ENCODE measurements at regions not wholly inside any gene's neighbourhood (a gene's known extent, or its start where the extent isn't known, plus 50 kb on each side); places are given as distances from the start of the nearest gene placed in this dataset.

DNA sequence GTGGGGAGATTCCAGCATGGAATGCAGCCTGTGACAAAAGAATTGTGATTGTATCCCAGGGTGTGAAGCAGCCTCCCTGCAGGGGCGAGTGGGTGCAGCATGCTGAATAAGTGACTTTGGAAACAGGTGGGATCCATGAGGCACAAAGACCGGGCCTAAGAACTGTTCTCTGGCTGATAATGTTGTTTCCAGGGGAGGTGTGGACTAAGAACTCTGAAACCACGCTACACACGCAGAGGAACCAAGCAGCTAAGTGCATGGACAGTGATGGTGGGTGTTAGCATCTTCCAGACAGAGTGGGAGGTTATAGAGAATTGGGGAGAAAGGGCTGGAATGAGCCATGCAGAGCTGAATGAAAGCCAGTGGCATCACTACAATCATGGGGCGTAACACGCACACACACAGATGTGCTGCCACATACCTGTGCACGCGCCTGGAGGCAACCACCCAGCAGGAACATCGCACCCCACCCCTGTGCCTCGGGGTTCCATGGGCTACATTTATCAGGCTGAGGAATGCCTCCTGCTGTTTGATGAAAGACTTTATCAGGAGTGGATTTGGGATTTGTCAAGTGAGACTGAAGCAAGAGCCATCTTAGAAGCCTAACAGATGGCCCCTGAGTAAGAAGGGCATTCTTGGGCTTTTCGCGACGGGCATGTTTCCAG, 424.5 kb upstream of the SALL3 start:
- no peak for DNase-seq

GRCh38 chr18:78557371-78557770, 422.2 kb upstream of the SALL3 start:
- DNase-seq: no peak

- DNase-seq: no peak
Measured at GRCh38 chr18:78558101-78558810, 421.4 kb upstream of the SALL3 start.

- DNase-seq: no peak
Measured at GRCh38 chr18:78558948-78559347, 420.7 kb upstream of the SALL3 start.

GRCh38 chr18:78559584-78559983, 420.0 kb upstream of the SALL3 start:
- DNase-seq: no peak

- no peak for DNase-seq
Measured at GRCh38 chr18:78561757-78562510, 417.7 kb upstream of the SALL3 start.

GRCh38 chr18:78562531-78562961, 417.1 kb upstream of the SALL3 start:
- DNase-seq: no peak

GRCh38 chr18:78563110-78563509, 416.5 kb upstream of the SALL3 start:
- no peak for DNase-seq

DNA sequence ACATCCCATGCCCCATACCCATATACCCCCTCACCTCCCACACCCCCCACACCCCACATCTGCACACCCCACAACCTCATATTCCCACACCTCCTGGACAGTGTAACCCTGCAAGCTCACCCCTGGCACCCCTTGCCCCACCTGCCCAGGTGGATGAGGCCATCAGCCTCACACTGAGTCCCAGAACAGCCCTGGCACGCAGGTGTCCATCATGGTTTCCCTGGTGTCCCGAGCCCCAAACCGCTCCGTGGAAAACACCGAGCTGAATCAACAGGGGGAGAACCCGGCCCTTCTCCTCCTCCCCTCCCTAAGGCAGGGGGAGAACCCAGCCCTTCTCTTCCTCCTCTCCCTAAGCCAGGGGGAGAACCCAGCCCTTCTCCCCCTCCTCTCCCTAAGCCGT, 415.6 kb upstream of the SALL3 start:
- DNase-seq: no peak

DNA sequence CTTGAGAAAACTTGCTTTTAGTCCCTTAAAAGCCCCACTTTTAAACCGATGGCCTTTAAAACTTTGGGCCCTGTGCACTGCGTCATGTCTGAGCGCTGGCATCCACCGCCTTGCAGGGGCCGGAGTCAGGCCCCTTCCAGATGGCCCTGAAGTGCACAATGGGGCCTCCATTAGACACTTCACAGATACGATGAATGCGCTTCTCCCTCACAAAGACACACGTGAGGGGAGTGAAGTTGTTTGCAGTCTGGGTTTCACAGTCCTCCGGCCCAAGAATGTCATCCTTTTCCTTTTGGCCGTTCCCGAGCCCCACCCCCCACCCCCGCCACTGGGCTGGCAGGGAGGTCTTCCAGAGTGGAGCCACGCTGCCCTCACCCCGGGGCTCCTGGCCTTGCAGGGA, 415.1 kb upstream of the SALL3 start:
- DNase-seq: no peak

DNA sequence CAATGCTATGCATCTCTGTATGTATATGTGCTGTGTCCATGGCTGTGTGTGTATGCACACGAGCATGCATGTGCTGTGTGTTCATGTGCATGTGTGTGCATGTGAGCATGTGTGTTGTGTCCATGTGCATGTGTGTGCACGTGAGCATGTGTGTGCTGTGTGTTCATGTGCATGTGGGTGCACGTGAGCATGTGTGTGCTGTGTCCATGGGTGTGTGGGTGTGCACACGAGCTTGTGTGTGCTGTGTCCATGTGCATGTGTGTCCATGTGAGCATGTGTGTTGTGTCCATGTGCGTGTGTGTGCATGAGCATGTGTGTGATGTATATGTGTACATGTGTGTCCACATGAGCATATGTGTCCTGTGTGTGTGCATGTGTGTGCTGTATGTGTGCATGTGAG, 414.4 kb upstream of the SALL3 start:
- DNase-seq: no peak

GRCh38 chr18:78566065-78566464, 413.6 kb upstream of the SALL3 start:
- DNase-seq: no peak

DNA sequence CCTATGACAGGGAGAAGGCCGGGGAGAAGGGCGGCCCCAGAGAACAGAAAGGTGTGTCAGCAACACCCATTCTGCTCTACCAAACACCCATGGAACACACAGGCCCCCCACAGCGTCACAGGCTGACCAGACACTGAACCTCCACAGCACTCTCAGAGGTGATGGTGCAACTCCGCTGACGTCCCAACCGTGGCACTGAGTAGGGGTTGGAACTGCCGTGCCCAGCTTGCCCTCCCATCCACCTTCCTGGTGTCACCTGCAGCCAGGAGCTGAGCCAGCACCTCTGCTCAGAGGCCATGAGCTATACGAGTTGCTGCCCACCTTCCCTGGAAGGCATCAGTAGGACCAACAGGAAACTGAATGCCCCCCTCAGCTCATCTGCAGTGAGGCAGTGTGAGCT, 412.9 kb upstream of the SALL3 start:
- DNase-seq: no peak

- no peak for DNase-seq
Measured at GRCh38 chr18:78571063-78571785, 408.4 kb upstream of the SALL3 start.

- no peak for DNase-seq
Measured at GRCh38 chr18:78571831-78572347, 407.7 kb upstream of the SALL3 start.

GRCh38 chr18:78573773-78574172, 405.8 kb upstream of the SALL3 start:
- no peak for DNase-seq

DNA sequence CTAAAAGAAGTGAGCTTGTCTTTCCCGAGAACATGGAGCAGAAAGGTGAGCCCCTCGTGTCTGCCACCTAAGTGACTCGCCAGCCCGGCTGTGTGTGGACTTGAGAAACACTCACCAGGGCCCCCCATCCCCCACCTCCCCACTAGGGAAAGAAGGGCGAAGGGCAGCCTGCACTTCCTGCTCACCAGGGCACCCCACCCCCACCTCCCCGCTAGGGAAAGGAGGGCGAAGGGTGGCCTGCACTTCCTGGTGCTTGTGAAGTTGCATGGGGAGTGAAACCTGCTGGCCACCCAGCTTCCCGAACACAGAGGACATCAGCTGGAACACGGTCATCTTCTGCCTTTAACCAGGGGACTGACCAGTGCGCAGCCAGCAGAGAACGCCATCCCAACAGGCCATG, 402.7 kb upstream of the SALL3 start:
- DNase-seq: no peak

- no peak for DNase-seq
Measured at GRCh38 chr18:78579449-78579848, 400.2 kb upstream of the SALL3 start.

GRCh38 chr18:78579854-78580577, 399.6 kb upstream of the SALL3 start:
- DNase-seq: no peak

DNA sequence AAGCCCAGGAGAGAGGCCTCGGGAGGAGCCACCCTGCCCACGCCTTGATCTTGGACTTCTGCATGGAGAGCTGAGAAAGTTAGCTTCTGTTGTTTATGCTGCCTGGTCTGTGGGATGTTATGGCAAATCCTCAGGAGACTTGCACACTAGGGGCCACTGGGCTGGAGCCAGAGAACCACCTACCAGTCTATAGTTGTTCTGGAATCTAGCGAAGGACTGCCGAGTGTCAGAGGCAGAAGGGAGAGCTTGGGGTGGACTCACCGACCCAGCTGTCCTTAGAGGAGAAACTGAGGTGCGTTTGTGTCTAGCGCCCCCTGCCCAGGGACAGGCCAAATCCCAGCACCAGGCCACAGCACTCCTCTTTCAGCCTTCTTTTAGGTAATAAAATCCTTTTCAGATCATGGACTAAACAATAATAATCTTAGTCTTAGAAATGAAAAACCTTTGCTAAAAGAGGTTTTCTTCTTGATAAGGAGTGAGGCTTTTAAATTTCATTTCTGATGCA, 398.7 kb upstream of the SALL3 start:
- DNase-seq: no peak

- no peak for DNase-seq
Measured at GRCh38 chr18:78582181-78582709, 397.4 kb upstream of the SALL3 start.
